Activated naive CD8-positive, alpha-beta T cell treated with anti-CD3 and anti-CD28 coated beads, Interleukin-2, amount 10 ng/mL, durations not matched to agents 7 days and 5 days (primary cell): ENCODE measurements at regions not wholly inside any gene's neighbourhood (a gene's known extent, or its start where the extent isn't known, plus 50 kb on each side); places are given as distances from the start of the nearest gene placed in this dataset.

ENCODE experiments used
- ATAC-seq: fragments of 150-1000 bp; cut with Tn5 transposase; one replicate; pipeline ENCODE4 v1.10.0; 2021; ENCODE audit warnings: low read depth, moderate library complexity
- POLR2A ChIA-PET: fragments of 350-600 bp; sonication (Branson Sonifier 250); formaldehyde crosslinking; loops from one replicate; lab custom pipeline; 2021; ENCODE audit warnings: antibody characterized with exemption; lab: Charles Lee
- DNase-seq: peaks from one replicate; pipeline ENCODE4 v3.0.0; 2021
- H3K27ac Mint-ChIP-seq: one replicate; pipeline ENCODE4 v1.8.0; 2022; ENCODE audit warnings: mild to moderate bottlenecking, mixed read lengths
- H3K27me3 Mint-ChIP-seq: one replicate; pipeline ENCODE4 v1.8.0; 2022; ENCODE audit warnings: mild to moderate bottlenecking, moderate library complexity, mixed read lengths
- H3K36me3 Mint-ChIP-seq: one replicate; pipeline ENCODE4 v1.8.0; 2021; ENCODE audit warnings: mild to moderate bottlenecking, mixed read lengths
- H3K4me1 Mint-ChIP-seq: one replicate; pipeline ENCODE4 v1.8.0; 2021; ENCODE audit warnings: mixed read lengths
- H3K4me3 Mint-ChIP-seq: one replicate; pipeline ENCODE4 v1.8.0; 2022; ENCODE audit warnings: mild to moderate bottlenecking, moderate library complexity, mixed read lengths
- H3K9me3 Mint-ChIP-seq: one replicate; pipeline ENCODE4 v1.8.0; 2021; ENCODE audit warnings: mixed read lengths

- H3K27me3 Mint-ChIP-seq: peaks cover 9% of the 10 kb centered on the region
- POLR2A ChIA-PET: no interaction called here
Measured at GRCh38 chr10:128967980-128968756, 498.9 kb upstream of the MGMT start.

GRCh38 chr10:128969551-128969950 is 497.5 kb upstream of the MGMT start:
- H3K36me3 Mint-ChIP-seq: no peaks in the 10 kb centered on the region
- POLR2A ChIA-PET: no interaction called here

More at GRCh38 chr10:128967980-128968756, 498.9 kb upstream of the MGMT start:
- DNase-seq (no peak), ATAC-seq (no peak)
- H3K4me1 Mint-ChIP-seq: no peaks in the 10 kb centered on the region
- H3K4me3 Mint-ChIP-seq: no peak overlapping the region
- no peaks in the 10 kb centered on the region for H3K9me3 Mint-ChIP-seq
- H3K27ac Mint-ChIP-seq: no peak overlapping the region
- H3K36me3 Mint-ChIP-seq: no peaks in the 10 kb centered on the region

GRCh38 chr10:128971374-128972035 is 495.5 kb upstream of the MGMT start:
- POLR2A ChIA-PET: no interaction called here
- Mint-ChIP-seq H3K4me1 (no peaks in the 10 kb centered on the region), H3K27ac (no peak overlapping the region), H3K36me3 (no peaks in the 10 kb centered on the region), H3K27me3 (peaks cover 12% of the 10 kb centered on the region), H3K4me3 (no peak overlapping the region), H3K9me3 (no peaks in the 10 kb centered on the region)
- ATAC-seq (no peak), DNase-seq (no peak)

More at GRCh38 chr10:128969551-128969950, 497.5 kb upstream of the MGMT start:
- no peak for DNase-seq
- H3K27ac Mint-ChIP-seq: no peak overlapping the region
- peaks cover 12% of the 10 kb centered on the region for H3K27me3 Mint-ChIP-seq
- no peaks in the 10 kb centered on the region for H3K9me3 Mint-ChIP-seq
- H3K4me1 Mint-ChIP-seq: no peaks in the 10 kb centered on the region
- ATAC-seq: no peak
- no peak overlapping the region for H3K4me3 Mint-ChIP-seq

- POLR2A ChIA-PET: no interaction called here
- DNase-seq: no peak
- no peaks in the 10 kb centered on the region for H3K9me3 Mint-ChIP-seq
- no peak overlapping the region for H3K27ac Mint-ChIP-seq
- H3K4me3 Mint-ChIP-seq: no peak overlapping the region
- peaks cover 12% of the 10 kb centered on the region for H3K27me3 Mint-ChIP-seq
- no peaks in the 10 kb centered on the region for H3K4me1 Mint-ChIP-seq
- ATAC-seq: no peak
- H3K36me3 Mint-ChIP-seq: no peaks in the 10 kb centered on the region
Measured at GRCh38 chr10:128972036-128972405, 495.0 kb upstream of the MGMT start.

GRCh38 chr10:128973221-128973620 is 493.8 kb upstream of the MGMT start:
- Mint-ChIP-seq H3K36me3 (no peaks in the 10 kb centered on the region), H3K4me1 (no peaks in the 10 kb centered on the region), H3K27ac (no peak overlapping the region), H3K9me3 (no peaks in the 10 kb centered on the region), H3K27me3 (peaks cover 12% of the 10 kb centered on the region), H3K4me3 (no peak overlapping the region)
- DNase-seq (no peak), ATAC-seq (no peak)
- POLR2A ChIA-PET: no interaction called here

- H3K27ac Mint-ChIP-seq: no peak overlapping the region
- POLR2A ChIA-PET: no interaction called here
- H3K4me1 Mint-ChIP-seq: no peaks in the 10 kb centered on the region
- ATAC-seq: no peak
- H3K4me3 Mint-ChIP-seq: no peak overlapping the region
- DNase-seq: no peak
- peaks cover 3% of the 10 kb centered on the region for H3K27me3 Mint-ChIP-seq
- H3K9me3 Mint-ChIP-seq: no peaks in the 10 kb centered on the region
- no peaks in the 10 kb centered on the region for H3K36me3 Mint-ChIP-seq
Measured at GRCh38 chr10:128976856-128977255, 490.2 kb upstream of the MGMT start.

GRCh38 chr10:128978211-128978610 is 488.8 kb upstream of the MGMT start:
- POLR2A ChIA-PET: no interaction called here
- no peak overlapping the region for H3K4me3 Mint-ChIP-seq
- H3K9me3 Mint-ChIP-seq: no peaks in the 10 kb centered on the region
- ATAC-seq (no peak), DNase-seq (no peak)
- no peaks in the 10 kb centered on the region for H3K4me1 Mint-ChIP-seq
- H3K27ac Mint-ChIP-seq: no peak overlapping the region
- no peaks in the 10 kb centered on the region for H3K36me3 Mint-ChIP-seq
- peaks cover 3% of the 10 kb centered on the region for H3K27me3 Mint-ChIP-seq

GRCh38 chr10:128979405-128979804 is 487.6 kb upstream of the MGMT start:
- Mint-ChIP-seq H3K27ac (no peak overlapping the region), H3K4me3 (no peak overlapping the region), H3K36me3 (no peaks in the 10 kb centered on the region), H3K4me1 (no peaks in the 10 kb centered on the region), H3K9me3 (no peaks in the 10 kb centered on the region), H3K27me3 (no peaks in the 10 kb centered on the region)
- ATAC-seq (no peak), DNase-seq (no peak)
- POLR2A ChIA-PET: no interaction called here

- Mint-ChIP-seq H3K9me3 (no peaks in the 10 kb centered on the region), H3K27ac (no peak overlapping the region), H3K36me3 (no peaks in the 10 kb centered on the region), H3K4me1 (no peaks in the 10 kb centered on the region), H3K4me3 (no peak overlapping the region), H3K27me3 (no peaks in the 10 kb centered on the region)
- POLR2A ChIA-PET: no interaction called here
- ATAC-seq: no peak
- no peak for DNase-seq
Measured at GRCh38 chr10:128981251-128981650, 485.8 kb upstream of the MGMT start.

GRCh38 chr10:128981881-128982615 is 485.0 kb upstream of the MGMT start:
- no peak for DNase-seq
- H3K4me3 Mint-ChIP-seq: no peak overlapping the region
- no peaks in the 10 kb centered on the region for H3K9me3 Mint-ChIP-seq
- H3K4me1 Mint-ChIP-seq: no peaks in the 10 kb centered on the region
- ATAC-seq: no peak
- H3K27me3 Mint-ChIP-seq: no peaks in the 10 kb centered on the region
- no peak overlapping the region for H3K27ac Mint-ChIP-seq
- POLR2A ChIA-PET: no interaction called here
- H3K36me3 Mint-ChIP-seq: no peaks in the 10 kb centered on the region

GRCh38 chr10:128982616-128982915 is 484.5 kb upstream of the MGMT start:
- H3K27me3 Mint-ChIP-seq: no peaks in the 10 kb centered on the region
- H3K4me1 Mint-ChIP-seq: no peaks in the 10 kb centered on the region
- no peaks in the 10 kb centered on the region for H3K9me3 Mint-ChIP-seq
- POLR2A ChIA-PET: no interaction called here
- DNase-seq (no peak), ATAC-seq (no peak)
- no peak overlapping the region for H3K4me3 Mint-ChIP-seq
- H3K36me3 Mint-ChIP-seq: no peaks in the 10 kb centered on the region
- no peak overlapping the region for H3K27ac Mint-ChIP-seq

GRCh38 chr10:128985036-128985435 is 482.0 kb upstream of the MGMT start:
- no peak for ATAC-seq
- Mint-ChIP-seq H3K27me3 (no peaks in the 10 kb centered on the region), H3K4me3 (no peak overlapping the region), H3K4me1 (no peaks in the 10 kb centered on the region), H3K36me3 (no peaks in the 10 kb centered on the region), H3K9me3 (no peaks in the 10 kb centered on the region), H3K27ac (no peak overlapping the region)
- POLR2A ChIA-PET: no interaction called here
- DNase-seq: no peak

- POLR2A ChIA-PET: no interaction called here
- no peak for DNase-seq
Measured at GRCh38 chr10:128990986-128991385, 476.1 kb upstream of the MGMT start.

GRCh38 chr10:128992770-128993169 is 474.3 kb upstream of the MGMT start:
- DNase-seq (no peak), ATAC-seq (no peak)
- Mint-ChIP-seq H3K4me1 (no peaks in the 10 kb centered on the region), H3K36me3 (no peaks in the 10 kb centered on the region), H3K27ac (no peak overlapping the region), H3K9me3 (no peaks in the 10 kb centered on the region), H3K27me3 (peaks cover 1% of the 10 kb centered on the region), H3K4me3 (no peak overlapping the region)
- POLR2A ChIA-PET: no interaction called here

More at GRCh38 chr10:128990986-128991385, 476.1 kb upstream of the MGMT start:
- no peaks in the 10 kb centered on the region for H3K36me3 Mint-ChIP-seq
- H3K4me3 Mint-ChIP-seq: no peak overlapping the region
- H3K27ac Mint-ChIP-seq: no peak overlapping the region
- peaks cover 1% of the 10 kb centered on the region for H3K27me3 Mint-ChIP-seq
- H3K9me3 Mint-ChIP-seq: no peaks in the 10 kb centered on the region
- no peaks in the 10 kb centered on the region for H3K4me1 Mint-ChIP-seq
- no peak for ATAC-seq
